ENCODE measurements at regions not wholly inside any gene's neighbourhood (a gene's known extent, or its start where the extent isn't known, plus 50 kb on each side); places are given as distances from the start of the nearest gene placed in this dataset.

GRCh38 chr11:34750692-34751405 is 130.0 kb downstream of the EHF start:
- TF ChIP-seq POLR2A (IDR thresholded peaks at IDR 0.05; ENCODE audit: low read length) (no peak), GATA1 (IDR thresholded peaks at IDR 0.05; ENCODE audit: low read depth, low read length) (no peak)
